GM13977 (cell line): ENCODE measurements at regions not wholly inside any gene's neighbourhood (a gene's known extent, or its start where the extent isn't known, plus 50 kb on each side); places are given as distances from the start of the nearest gene placed in this dataset.
"Not testable (repeated sequence)": the region's sequence is repeated elsewhere in the genome, so short reads cannot be mapped to it uniquely, and the experiment has no call there.

Source experiments
- DNase-seq: peaks from one replicate; pipeline ENCODE4 v3.0.0; 2012; ENCODE audit warnings: low spot score
- CTCF ChIP-seq: IDR thresholded peaks from 2 replicates; pipeline ENCODE4 v1.5.1; 2012; ENCODE audit warnings: mild to moderate bottlenecking, control low read depth; ENCODE audit not compliant: insufficient read depth; ENCODE audit errors: extremely low read depth, missing control alignments
- in situ Hi-C: fragments of 300-500 bp; cut with MboI; formaldehyde crosslinking; loops from one replicate; pipeline ENCODE4 v1.12.0; 2022; ENCODE audit warnings: low sequenced_read_pairs, low pct_unique_long_range_greater_than_20kb, mixed read lengths, inconsistent platforms; ENCODE audit not compliant: unreplicated experiment

- no peak for DNase-seq
- in situ Hi-C loops = no loop called here
- TF ChIP-seq CTCF = no peak
These were observed 135.7 kb upstream of the RNF32 start for GRCh38 chr7:156504687-156505545.

GRCh38 chr7:156504006-156504405 is 136.6 kb upstream of the RNF32 start:
- no peak for TF ChIP-seq CTCF
- DNase-seq = no peak
- in situ Hi-C loops = no loop called here

GRCh38 chr7:156503196-156503595 is 137.4 kb upstream of the RNF32 start:
- TF ChIP-seq CTCF = no peak
- in situ Hi-C loops = no loop called here
- no peak for DNase-seq

GRCh38 chr7:156501815-156502214 is 138.8 kb upstream of the RNF32 start:
- DNase-seq, in situ Hi-C loops: not testable (repeated sequence)

- DNase-seq = no peak
- in situ Hi-C loops = no loop called here
These were observed 141.2 kb upstream of the RNF32 start for GRCh38 chr7:156499247-156499881.

GRCh38 chr7:156497776-156498509 is 142.6 kb upstream of the RNF32 start:
- in situ Hi-C loops = no loop called here
- no peak for DNase-seq
- no peak for TF ChIP-seq CTCF

More at GRCh38 chr7:156499247-156499881, 141.2 kb upstream of the RNF32 start:
- no peak for TF ChIP-seq CTCF
